Loucy (cell line): ENCODE measurements at regions not wholly inside any gene's neighbourhood (a gene's known extent, or its start where the extent isn't known, plus 50 kb on each side); places are given as distances from the start of the nearest gene placed in this dataset.

Experiments
- H2AFZ ChIP-seq: fragments of 200-600 bp; sonication (generic); 2 replicates; pipeline ENCODE4 v1.6.0; 2016; ENCODE audit warnings: antibody characterized with exemption, mild to moderate bottlenecking, low read length, moderate library complexity
- H3F3A ChIP-seq: fragments of 200-600 bp; 2 replicates; pipeline ENCODE4 v1.6.0; 2016; ENCODE audit warnings: antibody characterized with exemption, low read depth, mild to moderate bottlenecking
- H3K27me3 ChIP-seq: fragments of 200-600 bp; sonication (generic); 2 replicates; pipeline ENCODE4 v1.6.1; 2014; ENCODE audit warnings: low read length, mild to moderate bottlenecking; ENCODE audit not compliant: insufficient read depth, poor library complexity, severe bottlenecking
- H3K36me3 ChIP-seq: fragments of 200-600 bp; sonication (generic); 2 replicates; pipeline ENCODE4 v1.6.1; 2016; ENCODE audit warnings: low read length; ENCODE audit not compliant: insufficient read depth
- H3K4me1 ChIP-seq: fragments of 200-600 bp; sonication (generic); 2 replicates; pipeline ENCODE4 v1.5.1; 2014; ENCODE audit warnings: low read length, mild to moderate bottlenecking; ENCODE audit not compliant: insufficient read depth, poor library complexity, severe bottlenecking
- H3K4me2 ChIP-seq: fragments of 200-600 bp; sonication (generic); 2 replicates; pipeline ENCODE4 v1.6.0; 2014; ENCODE audit warnings: antibody characterized with exemption, low read length, low read depth, mild to moderate bottlenecking; ENCODE audit not compliant: poor library complexity, severe bottlenecking
- H3K4me3 ChIP-seq: fragments of 200-600 bp; sonication (generic); 2 replicates; pipeline ENCODE4 v1.5.1; 2014; ENCODE audit warnings: low read length, mild to moderate bottlenecking, mixed read lengths; ENCODE audit not compliant: poor library complexity, severe bottlenecking
- H3K79me2 ChIP-seq: fragments of 200-600 bp; sonication (generic); 2 replicates; pipeline ENCODE4 v1.6.1; 2014; ENCODE audit warnings: low read length; ENCODE audit not compliant: insufficient read depth
- H3K9ac ChIP-seq: fragments of 200-600 bp; sonication (generic); 2 replicates; pipeline ENCODE4 v1.6.0; 2014; ENCODE audit warnings: mild to moderate bottlenecking, low read depth, low read length, moderate library complexity; ENCODE audit not compliant: poor library complexity, severe bottlenecking
- H3K9me2 ChIP-seq: fragments of 200-600 bp; sonication (generic); replicated peaks from 2 replicates; pipeline ENCODE4 v1.6.1; 2016; ENCODE audit warnings: low read depth, low read length, mixed read lengths
- H3K9me3 ChIP-seq: fragments of 200-600 bp; sonication (generic); 2 replicates; pipeline ENCODE4 v1.6.1; 2014; ENCODE audit warnings: mild to moderate bottlenecking, antibody characterized with exemption, low read length, low read depth; ENCODE audit not compliant: insufficient read depth
- H4K20me1 ChIP-seq: fragments of 200-600 bp; sonication (generic); 2 replicates; pipeline ENCODE4 v1.6.0; 2014; ENCODE audit warnings: antibody characterized with exemption, low read length, mild to moderate bottlenecking; ENCODE audit not compliant: insufficient read depth, poor library complexity, severe bottlenecking
- CTCF ChIP-seq: fragments of 200-600 bp; sonication (generic); conservative IDR thresholded peaks from 2 replicates; pipeline ENCODE4 v1.5.1; 2014; ENCODE audit warnings: mild to moderate bottlenecking, antibody characterized with exemption, low read length
- EZH2phosphoT487 ChIP-seq: fragments of 200-600 bp; IDR thresholded peaks from 2 replicates; pipeline ENCODE4 v1.6.1; 2018; ENCODE audit warnings: antibody characterized with exemption, mild to moderate bottlenecking, moderate library complexity, borderline replicate concordance

DNA sequence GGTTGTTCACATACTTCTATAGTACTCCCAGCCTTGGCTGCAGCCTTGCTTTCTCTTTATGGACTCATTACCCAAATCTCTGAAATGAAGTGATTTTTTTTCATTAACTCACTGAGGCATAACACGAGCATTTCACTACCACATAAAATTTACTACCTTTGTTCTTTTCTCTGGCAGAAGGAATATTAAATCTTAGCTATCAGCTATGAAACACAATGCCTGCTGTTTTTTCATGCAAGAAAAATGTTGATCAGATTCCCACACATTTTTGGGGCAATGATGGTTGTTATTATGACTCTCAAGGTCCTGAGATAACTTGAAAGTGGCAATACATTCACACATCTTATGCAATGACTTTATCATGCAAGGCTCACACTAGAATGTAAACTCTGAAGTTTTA is 225.3 kb upstream of the ATP2B1 start:
- Histone ChIP-seq H3K9me3 (no peaks in the 10 kb centered on the region), H3K4me3 (no peak overlapping the region), H3F3A (no peaks in the 10 kb centered on the region), H3K4me1 (no peaks in the 10 kb centered on the region), H3K4me2 (no peak overlapping the region), H3K79me2 (no peaks in the 10 kb centered on the region), H3K9ac (no peak overlapping the region), H2AFZ (no peak overlapping the region), H3K9me2 (no peaks in the 10 kb centered on the region), H3K36me3 (no peaks in the 10 kb centered on the region), H3K27me3 (no peaks in the 10 kb centered on the region), H4K20me1 (no peaks in the 10 kb centered on the region)
- TF ChIP-seq CTCF, result no peak

DNA sequence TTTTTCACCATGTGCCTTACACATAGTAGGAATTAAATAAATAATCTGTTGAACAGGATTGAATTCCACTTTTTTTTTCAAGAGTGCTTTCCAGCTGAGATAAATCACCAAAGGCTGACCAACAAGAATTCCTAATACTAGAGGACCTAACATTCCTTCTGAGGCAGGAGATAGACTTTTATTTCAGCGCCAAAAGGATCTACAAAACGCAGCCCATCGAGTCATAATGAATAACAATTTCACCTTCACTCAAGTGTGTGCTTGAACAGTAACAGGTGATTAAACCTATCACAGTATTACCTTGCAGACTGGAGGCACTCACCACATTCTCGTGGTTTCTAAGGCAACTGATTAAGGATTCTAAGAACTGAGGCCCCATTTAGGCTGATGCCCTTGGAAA is 224.3 kb upstream of the ATP2B1 start:
- no peaks in the 10 kb centered on the region for H3K79me2 ChIP-seq
- H3K4me1 ChIP-seq, result no peaks in the 10 kb centered on the region
- no peaks in the 10 kb centered on the region for H3K27me3 ChIP-seq
- no peak overlapping the region for H3K9ac ChIP-seq
- no peak overlapping the region for H3K4me3 ChIP-seq
- no peaks in the 10 kb centered on the region for H4K20me1 ChIP-seq
- no peak overlapping the region for H3K4me2 ChIP-seq
- H3F3A ChIP-seq, result no peaks in the 10 kb centered on the region
- H3K9me3 ChIP-seq, result no peaks in the 10 kb centered on the region
- H2AFZ ChIP-seq, result no peak overlapping the region
- H3K36me3 ChIP-seq, result no peaks in the 10 kb centered on the region
- TF ChIP-seq EZH2phosphoT487 (no peak), CTCF (no peak)
- no peaks in the 10 kb centered on the region for H3K9me2 ChIP-seq

DNA sequence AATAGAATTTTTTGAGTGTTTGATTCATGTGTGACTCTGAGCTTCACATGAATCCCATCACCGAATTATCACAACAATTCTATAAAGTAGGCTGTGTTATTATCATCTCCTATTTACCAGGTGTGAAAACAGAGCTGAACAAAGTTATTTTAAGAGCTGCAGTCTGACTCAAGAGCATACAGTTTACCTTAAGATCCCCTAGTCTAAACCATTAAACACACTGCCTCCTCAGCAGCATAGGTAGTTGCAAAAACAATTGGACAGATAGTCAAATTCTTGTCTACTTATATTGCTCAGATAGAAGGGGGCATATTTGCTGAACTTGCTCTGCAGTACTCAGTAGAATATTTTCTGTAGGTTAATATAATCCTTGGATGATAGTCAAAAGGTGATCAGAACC is 219.8 kb upstream of the ATP2B1 start:
- Histone ChIP-seq H3K4me2 (no peak overlapping the region), H3K9me2 (no peaks in the 10 kb centered on the region), H3K4me1 (no peaks in the 10 kb centered on the region), H4K20me1 (no peaks in the 10 kb centered on the region), H3F3A (no peaks in the 10 kb centered on the region), H2AFZ (no peak overlapping the region), H3K27me3 (no peaks in the 10 kb centered on the region), H3K36me3 (no peaks in the 10 kb centered on the region), H3K9ac (no peak overlapping the region), H3K9me3 (no peaks in the 10 kb centered on the region), H3K79me2 (no peaks in the 10 kb centered on the region), H3K4me3 (no peak overlapping the region)
- TF ChIP-seq EZH2phosphoT487, result no peak
- TF ChIP-seq CTCF, result no peak
